ENCODE measurements at regions not wholly inside any gene's neighbourhood (a gene's known extent, or its start where the extent isn't known, plus 50 kb on each side); places are given as distances from the start of the nearest gene placed in this dataset.

DNA sequence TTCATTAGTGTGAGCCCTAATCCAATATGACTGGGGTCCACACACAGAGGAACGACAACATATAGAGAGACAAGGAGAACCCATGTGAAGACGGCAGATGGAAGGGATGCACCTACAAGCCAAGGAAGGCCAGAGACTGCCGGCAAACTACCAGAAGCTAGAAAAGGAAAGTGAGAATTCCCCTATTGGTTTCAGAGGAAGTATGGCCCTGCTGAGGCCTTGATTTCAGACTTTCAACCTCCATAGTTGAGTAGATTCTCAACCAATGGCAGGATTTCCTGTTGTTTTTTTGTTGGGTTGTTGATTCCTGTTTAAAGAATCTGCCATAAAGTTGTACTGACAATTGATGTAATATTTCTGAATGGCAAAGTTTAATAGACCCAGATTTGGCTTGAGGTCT lies 241.5 kb downstream of the SATB2 start:
- H3K9me3 Mint-ChIP-seq (ENCODE audit: unreplicated experiment): peaks cover 9% of the 10 kb centered on the region
- TF ChIP-seq, protein P1, sequence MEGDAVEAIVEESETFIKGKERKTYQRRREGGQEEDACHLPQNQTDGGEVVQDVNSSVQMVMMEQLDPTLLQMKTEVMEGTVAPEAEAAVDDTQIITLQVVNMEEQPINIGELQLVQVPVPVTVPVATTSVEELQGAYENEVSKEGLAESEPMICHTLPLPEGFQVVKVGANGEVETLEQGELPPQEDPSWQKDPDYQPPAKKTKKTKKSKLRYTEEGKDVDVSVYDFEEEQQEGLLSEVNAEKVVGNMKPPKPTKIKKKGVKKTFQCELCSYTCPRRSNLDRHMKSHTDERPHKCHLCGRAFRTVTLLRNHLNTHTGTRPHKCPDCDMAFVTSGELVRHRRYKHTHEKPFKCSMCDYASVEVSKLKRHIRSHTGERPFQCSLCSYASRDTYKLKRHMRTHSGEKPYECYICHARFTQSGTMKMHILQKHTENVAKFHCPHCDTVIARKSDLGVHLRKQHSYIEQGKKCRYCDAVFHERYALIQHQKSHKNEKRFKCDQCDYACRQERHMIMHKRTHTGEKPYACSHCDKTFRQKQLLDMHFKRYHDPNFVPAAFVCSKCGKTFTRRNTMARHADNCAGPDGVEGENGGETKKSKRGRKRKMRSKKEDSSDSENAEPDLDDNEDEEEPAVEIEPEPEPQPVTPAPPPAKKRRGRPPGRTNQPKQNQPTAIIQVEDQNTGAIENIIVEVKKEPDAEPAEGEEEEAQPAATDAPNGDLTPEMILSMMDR (IDR thresholded peaks at IDR 0.05): no peak
- H3K27me3 Mint-ChIP-seq (ENCODE audit: unreplicated experiment): peaks cover 2% of the 10 kb centered on the region
- H3K4me1 Mint-ChIP-seq (ENCODE audit: unreplicated experiment): no peaks in the 10 kb centered on the region
- no peak overlapping the region for H3K4me3 Mint-ChIP-seq (ENCODE audit: unreplicated experiment)
- no peaks in the 10 kb centered on the region for H3K36me3 Mint-ChIP-seq (ENCODE audit: unreplicated experiment)
- H3K27ac Mint-ChIP-seq (ENCODE audit: unreplicated experiment): no peak overlapping the region
- no peak for DNase-seq (ENCODE audit: extremely low spot score, unreplicated experiment)

DNA sequence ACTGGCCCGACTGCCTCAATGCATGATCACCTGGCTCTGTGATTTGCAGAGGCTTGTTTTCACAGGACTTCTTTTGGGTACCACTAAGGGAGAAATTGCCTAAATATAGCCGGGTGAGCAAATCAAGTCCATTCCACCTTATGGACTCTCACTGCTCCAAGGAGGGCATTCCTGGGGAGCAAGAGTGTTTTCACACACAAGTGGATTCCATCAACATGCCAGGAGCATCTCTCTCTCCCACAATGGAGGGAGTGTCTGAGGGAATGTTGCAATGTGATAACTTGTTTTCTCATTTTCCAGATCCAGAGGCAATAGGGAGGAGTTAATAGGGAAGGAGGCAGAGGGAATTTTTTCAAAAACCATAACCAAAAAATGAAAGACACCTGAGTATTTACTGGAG lies 250.7 kb downstream of the SATB2 start:
- H3K9me3 Mint-ChIP-seq (ENCODE audit: unreplicated experiment): peaks cover 3% of the 10 kb centered on the region
- DNase-seq (ENCODE audit: extremely low spot score, unreplicated experiment): no peak
- H3K27me3 Mint-ChIP-seq (ENCODE audit: unreplicated experiment): peaks cover 4% of the 10 kb centered on the region
- TF ChIP-seq, protein P1 (IDR thresholded peaks at IDR 0.05): no peak
- H3K4me3 Mint-ChIP-seq (ENCODE audit: unreplicated experiment): no peak overlapping the region
- no peak overlapping the region for H3K27ac Mint-ChIP-seq (ENCODE audit: unreplicated experiment)
- no peaks in the 10 kb centered on the region for H3K36me3 Mint-ChIP-seq (ENCODE audit: unreplicated experiment)
- H3K4me1 Mint-ChIP-seq (ENCODE audit: unreplicated experiment): no peaks in the 10 kb centered on the region

DNA sequence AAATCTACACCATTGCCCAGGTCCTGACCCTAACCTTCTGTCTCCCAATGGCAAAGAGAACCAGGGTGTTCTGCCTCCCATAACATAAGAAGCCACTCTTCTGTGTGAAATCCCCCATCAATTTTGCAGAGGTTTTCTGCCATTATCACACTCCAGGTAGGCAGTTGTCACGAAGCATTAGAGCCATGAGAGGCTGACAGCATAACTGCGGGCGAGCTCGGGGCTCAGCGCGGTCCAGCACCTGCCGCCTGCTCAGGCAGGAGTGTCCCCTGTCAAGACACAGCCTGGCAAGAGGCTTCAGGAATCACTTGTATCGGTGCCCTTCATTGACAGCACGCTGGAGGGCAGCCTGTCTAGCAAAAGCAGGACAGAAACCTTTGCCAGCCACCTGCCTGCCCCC lies 251.2 kb downstream of the SATB2 start:
- H3K27me3 Mint-ChIP-seq (ENCODE audit: unreplicated experiment): peaks cover 4% of the 10 kb centered on the region
- no peak for DNase-seq (ENCODE audit: extremely low spot score, unreplicated experiment)
- H3K9me3 Mint-ChIP-seq (ENCODE audit: unreplicated experiment): no peaks in the 10 kb centered on the region
- H3K36me3 Mint-ChIP-seq (ENCODE audit: unreplicated experiment): no peaks in the 10 kb centered on the region
- TF ChIP-seq, protein P1 (IDR thresholded peaks at IDR 0.05): no peak
- H3K4me1 Mint-ChIP-seq (ENCODE audit: unreplicated experiment): no peaks in the 10 kb centered on the region
- no peak overlapping the region for H3K4me3 Mint-ChIP-seq (ENCODE audit: unreplicated experiment)
- no peak overlapping the region for H3K27ac Mint-ChIP-seq (ENCODE audit: unreplicated experiment)

DNA sequence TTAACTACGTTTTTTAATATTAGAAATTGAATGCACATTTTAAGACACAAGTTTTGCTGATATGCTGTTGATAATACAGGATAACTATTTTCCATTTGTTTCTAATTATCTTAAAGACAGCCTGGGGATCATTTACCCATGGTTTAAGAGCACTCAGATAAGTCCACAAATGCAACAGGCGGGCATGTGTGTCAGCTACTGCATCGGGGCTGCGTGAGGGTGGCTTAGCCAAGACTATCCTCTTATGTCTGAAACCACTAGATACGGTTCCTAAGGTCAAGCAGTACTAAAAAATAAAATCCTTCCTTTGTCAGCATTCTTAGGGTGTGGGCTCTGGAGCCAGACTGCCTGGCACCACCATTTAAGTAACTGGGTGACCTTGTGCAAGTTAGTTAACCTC lies 254.8 kb downstream of the SATB2 start:
- Mint-ChIP-seq H3K27ac (ENCODE audit: unreplicated experiment) (no peak overlapping the region), H3K4me1 (ENCODE audit: unreplicated experiment) (no peaks in the 10 kb centered on the region), H3K4me3 (ENCODE audit: unreplicated experiment) (no peak overlapping the region), H3K9me3 (ENCODE audit: unreplicated experiment) (no peaks in the 10 kb centered on the region), H3K36me3 (ENCODE audit: unreplicated experiment) (no peaks in the 10 kb centered on the region), H3K27me3 (ENCODE audit: unreplicated experiment) (peaks cover 14% of the 10 kb centered on the region)
- no peak for DNase-seq (ENCODE audit: extremely low spot score, unreplicated experiment)
- TF ChIP-seq, protein P1 (IDR thresholded peaks at IDR 0.05): no peak

DNA sequence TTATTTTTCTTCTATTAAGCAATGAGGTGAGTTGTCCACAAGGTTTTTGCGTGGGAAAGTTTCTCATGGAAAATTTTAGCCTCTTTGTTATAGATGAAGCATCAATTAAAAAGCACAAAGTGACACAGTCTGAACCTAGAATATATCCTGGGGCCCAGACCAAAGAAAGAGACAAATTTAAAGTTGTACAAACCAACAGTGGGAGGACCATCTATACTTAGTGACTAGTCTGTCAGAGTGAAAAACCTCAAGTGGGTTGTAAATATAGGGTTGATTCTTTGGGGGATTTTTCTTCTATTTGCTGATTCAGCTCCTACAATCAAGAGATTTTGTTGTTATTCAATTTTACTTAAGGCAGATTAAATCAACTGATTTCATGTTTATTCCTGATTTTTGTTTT lies 256.2 kb downstream of the SATB2 start:
- peaks cover 14% of the 10 kb centered on the region for H3K27me3 Mint-ChIP-seq (ENCODE audit: unreplicated experiment)
- H3K4me1 Mint-ChIP-seq (ENCODE audit: unreplicated experiment): no peaks in the 10 kb centered on the region
- DNase-seq (ENCODE audit: extremely low spot score, unreplicated experiment): no peak
- TF ChIP-seq, protein P1 (IDR thresholded peaks at IDR 0.05): no peak
- H3K36me3 Mint-ChIP-seq (ENCODE audit: unreplicated experiment): no peaks in the 10 kb centered on the region
- H3K4me3 Mint-ChIP-seq (ENCODE audit: unreplicated experiment): no peak overlapping the region
- no peak overlapping the region for H3K27ac Mint-ChIP-seq (ENCODE audit: unreplicated experiment)
- no peaks in the 10 kb centered on the region for H3K9me3 Mint-ChIP-seq (ENCODE audit: unreplicated experiment)

All from osteocyte (in vitro differentiated cells).